ENCODE measurements at regions not wholly inside any gene's neighbourhood (a gene's known extent, or its start where the extent isn't known, plus 50 kb on each side); places are given as distances from the start of the nearest gene placed in this dataset.
A peak's percentile ranks its signal among the peaks of the same experiment; 100 is the strongest.

DNA sequence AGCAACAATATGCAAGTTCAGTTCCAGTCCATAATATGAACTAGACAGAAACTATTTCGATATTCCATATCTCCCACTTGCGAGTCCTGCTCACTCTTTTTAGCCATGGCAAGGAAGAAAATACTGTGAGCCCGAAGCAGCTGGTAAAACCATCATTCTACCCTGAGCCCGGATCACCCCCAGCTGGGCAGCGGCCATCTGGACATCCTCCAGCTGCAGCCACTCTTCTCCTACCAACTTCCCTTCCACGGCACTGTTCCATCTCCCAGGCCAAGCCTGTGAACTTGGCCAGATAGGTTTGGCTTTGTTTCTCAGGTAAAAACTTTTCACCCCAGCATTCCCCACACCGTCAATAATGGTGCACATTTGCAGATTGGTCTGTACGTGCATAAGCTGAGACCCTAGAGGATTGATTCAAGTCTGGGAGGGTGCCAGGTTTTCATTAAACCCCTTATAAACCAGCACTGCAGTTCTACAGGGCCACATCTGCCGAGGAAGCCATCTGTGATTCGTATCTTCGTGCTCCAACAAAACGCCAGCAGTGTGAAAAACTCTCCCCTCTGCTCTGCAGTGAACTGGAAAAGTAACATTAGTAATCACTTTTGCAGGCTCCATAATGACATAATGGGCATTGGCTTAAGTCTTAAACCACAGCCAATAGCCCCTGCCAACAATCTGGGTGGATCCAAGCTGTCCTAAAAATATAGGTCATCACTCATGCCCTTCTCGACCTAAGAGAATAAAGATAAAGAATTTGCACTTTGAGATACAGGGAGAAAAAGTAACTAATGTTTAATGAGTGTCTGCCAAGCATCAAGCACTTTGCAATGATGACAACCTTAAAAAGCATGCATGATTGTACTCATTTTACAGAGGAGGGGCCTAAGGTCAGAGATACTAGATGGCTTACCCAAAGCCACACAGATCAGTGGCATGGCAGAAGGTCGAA, 205.1 kb downstream of the PLPP3 start:
- CTCF ChIA-PET = interaction anchor here (1.7 kb wide), 1 partner anchor 13 kb away, joined by 5 read pairs; no protein-coding TSS in a partner anchor

DNA sequence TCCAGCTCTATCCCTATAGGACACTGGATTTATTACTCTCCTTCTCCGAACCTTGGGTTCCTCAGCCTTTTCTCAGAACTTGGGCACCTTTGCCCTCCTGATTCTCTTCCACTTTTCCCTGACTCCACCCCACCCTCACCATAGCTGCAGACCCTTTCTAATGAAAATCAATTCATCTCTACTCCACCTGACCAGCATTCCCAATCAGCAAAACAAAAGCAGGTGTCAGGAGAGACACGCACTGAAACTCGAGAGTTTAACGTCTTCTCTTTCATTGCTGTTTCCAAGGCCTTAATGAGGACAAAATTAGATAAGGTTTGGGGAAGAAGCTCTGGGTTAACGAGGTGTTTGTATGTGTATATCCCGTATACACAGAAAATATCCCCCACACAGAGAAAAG, 208.8 kb downstream of the PLPP3 start:
- TF ChIP-seq, protein P1, sequence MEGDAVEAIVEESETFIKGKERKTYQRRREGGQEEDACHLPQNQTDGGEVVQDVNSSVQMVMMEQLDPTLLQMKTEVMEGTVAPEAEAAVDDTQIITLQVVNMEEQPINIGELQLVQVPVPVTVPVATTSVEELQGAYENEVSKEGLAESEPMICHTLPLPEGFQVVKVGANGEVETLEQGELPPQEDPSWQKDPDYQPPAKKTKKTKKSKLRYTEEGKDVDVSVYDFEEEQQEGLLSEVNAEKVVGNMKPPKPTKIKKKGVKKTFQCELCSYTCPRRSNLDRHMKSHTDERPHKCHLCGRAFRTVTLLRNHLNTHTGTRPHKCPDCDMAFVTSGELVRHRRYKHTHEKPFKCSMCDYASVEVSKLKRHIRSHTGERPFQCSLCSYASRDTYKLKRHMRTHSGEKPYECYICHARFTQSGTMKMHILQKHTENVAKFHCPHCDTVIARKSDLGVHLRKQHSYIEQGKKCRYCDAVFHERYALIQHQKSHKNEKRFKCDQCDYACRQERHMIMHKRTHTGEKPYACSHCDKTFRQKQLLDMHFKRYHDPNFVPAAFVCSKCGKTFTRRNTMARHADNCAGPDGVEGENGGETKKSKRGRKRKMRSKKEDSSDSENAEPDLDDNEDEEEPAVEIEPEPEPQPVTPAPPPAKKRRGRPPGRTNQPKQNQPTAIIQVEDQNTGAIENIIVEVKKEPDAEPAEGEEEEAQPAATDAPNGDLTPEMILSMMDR (IDR thresholded peaks at IDR 0.05; ENCODE audit: insufficient read depth, low read length, missing control alignments) = no peak
- H3K4me3 ChIP-seq (ENCODE audit: low read depth, low read length) = no peak overlapping the region
- ChIA-PET POLR2A (no interaction called here), CTCF (no interaction called here)
- no peak for DNase-seq (ENCODE audit: low read depth, low spot score)

More for the DNA sequence above, 205.1 kb downstream of the PLPP3 start:
- no peak for DNase-seq (ENCODE audit: low read depth, low spot score)
- POLR2A ChIA-PET = interaction anchor here (0.5 kb wide), 1 partner anchor 679 kb away, joined by 3 read pairs; no protein-coding TSS in a partner anchor
- TF ChIP-seq, protein P1 (IDR thresholded peaks at IDR 0.05; ENCODE audit: insufficient read depth, low read length, missing control alignments) = no peak
- no peak overlapping the region for H3K4me3 ChIP-seq (ENCODE audit: low read depth, low read length)

DNA sequence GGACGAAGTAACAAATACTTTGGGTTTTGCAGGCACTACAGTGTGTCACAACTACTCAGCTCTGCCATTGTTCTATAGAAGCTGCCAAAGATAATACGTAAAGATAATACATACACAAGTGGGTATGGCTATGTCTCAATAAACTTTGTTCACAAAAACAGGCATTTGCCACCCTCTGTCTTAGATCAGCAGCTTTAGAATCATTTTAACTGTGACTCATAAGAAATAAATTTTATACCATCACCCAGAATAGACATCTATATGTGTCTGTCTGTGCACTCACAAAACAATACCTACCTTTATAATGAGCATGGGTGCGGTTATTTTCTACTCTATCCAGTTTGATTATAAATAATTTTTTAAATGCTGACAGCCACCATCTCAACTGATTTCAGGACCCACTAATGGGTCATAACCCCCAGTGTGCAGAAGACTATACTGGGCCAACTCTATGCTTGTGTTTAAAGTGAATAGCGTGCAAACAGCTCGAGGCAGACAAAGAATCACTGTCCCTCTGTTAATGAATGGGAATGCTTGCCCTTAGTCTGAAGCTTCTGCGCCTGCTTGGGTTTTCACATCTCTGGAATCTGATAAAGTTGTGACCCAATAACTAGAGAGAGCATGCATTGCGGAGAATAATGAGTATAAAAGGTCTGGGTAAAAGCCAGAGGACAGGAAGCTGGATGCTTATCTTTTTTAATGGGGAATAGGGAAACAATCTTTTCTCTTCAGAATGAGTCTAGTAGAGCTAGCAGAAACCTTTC, 216.2 kb downstream of the PLPP3 start:
- no peak overlapping the region for H3K4me3 ChIP-seq (ENCODE audit: low read depth, low read length)
- ChIA-PET CTCF (interaction anchor here (0.6 kb wide), 1 partner anchor 9 kb away, joined by 3 read pairs; no protein-coding TSS in a partner anchor), POLR2A (no interaction called here)
- TF ChIP-seq, protein P1 (IDR thresholded peaks at IDR 0.05; ENCODE audit: insufficient read depth, low read length, missing control alignments) = no peak
- no peak for DNase-seq (ENCODE audit: low read depth, low spot score)

DNA sequence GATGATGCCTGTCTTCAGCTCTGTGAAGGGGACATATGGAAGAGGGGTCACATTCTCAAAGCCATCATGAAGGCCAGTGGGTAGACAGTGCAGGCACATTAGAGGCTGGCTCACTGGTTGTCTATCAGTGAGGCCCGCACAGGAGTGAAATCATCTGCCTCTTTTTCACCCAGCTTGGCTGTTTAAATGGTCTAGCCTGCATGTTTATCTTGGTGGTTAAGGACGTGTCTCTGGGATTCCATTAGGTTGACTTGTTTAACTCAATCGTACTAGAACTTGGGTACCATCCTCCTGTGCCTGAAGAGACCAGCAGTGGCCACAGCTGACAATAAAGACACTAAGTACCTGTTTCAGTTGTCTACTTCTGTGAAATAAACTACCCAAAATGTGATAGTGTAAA, 219.3 kb downstream of the PLPP3 start:
- CTCF ChIA-PET = no interaction called here
- DNase-seq (ENCODE audit: low read depth, low spot score) = peak; percentile 23

DNA sequence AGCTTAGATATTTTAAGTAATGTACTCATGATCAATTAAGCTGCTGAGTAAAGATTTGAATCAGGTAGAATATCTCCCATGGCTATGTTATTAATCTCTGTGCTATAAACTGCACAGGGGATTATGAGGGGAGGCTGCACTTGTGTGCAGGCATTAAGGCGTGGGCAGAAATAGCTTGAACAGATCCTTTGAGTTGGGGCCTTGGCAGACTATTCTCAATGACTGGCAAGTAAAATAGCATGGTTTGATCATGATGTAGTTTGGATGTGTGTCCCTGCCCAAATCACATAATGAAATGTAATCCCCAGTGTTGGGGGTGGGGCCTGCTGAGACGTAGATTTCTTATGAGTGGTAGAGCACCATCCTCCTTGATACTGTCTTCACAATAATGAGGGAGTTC, 220.3 kb downstream of the PLPP3 start:
- ChIA-PET POLR2A (no interaction called here), CTCF (no interaction called here)
- no peak for DNase-seq (ENCODE audit: low read depth, low spot score)
- TF ChIP-seq, protein P1 (IDR thresholded peaks at IDR 0.05; ENCODE audit: insufficient read depth, low read length, missing control alignments) = no peak
- no peak overlapping the region for H3K4me3 ChIP-seq (ENCODE audit: low read depth, low read length)

More for the DNA sequence above, 219.3 kb downstream of the PLPP3 start:
- TF ChIP-seq, protein P1 (IDR thresholded peaks at IDR 0.05; ENCODE audit: insufficient read depth, low read length, missing control alignments) = no peak
- POLR2A ChIA-PET = no interaction called here
- no peak overlapping the region for H3K4me3 ChIP-seq (ENCODE audit: low read depth, low read length)

Measured in AG04449 (cell line).